GM21737 (cell line): ENCODE measurements at regions not wholly inside any gene's neighbourhood (a gene's known extent, or its start where the extent isn't known, plus 50 kb on each side); places are given as distances from the start of the nearest gene placed in this dataset.

Experiments
- ATAC-seq: cut with Tn5 transposase; IDR thresholded peaks from one replicate; pipeline ENCODE4 v1.9.1; 2021; ENCODE audit warnings: mild to moderate bottlenecking, moderate library complexity; ENCODE audit not compliant: unreplicated experiment

DNA sequence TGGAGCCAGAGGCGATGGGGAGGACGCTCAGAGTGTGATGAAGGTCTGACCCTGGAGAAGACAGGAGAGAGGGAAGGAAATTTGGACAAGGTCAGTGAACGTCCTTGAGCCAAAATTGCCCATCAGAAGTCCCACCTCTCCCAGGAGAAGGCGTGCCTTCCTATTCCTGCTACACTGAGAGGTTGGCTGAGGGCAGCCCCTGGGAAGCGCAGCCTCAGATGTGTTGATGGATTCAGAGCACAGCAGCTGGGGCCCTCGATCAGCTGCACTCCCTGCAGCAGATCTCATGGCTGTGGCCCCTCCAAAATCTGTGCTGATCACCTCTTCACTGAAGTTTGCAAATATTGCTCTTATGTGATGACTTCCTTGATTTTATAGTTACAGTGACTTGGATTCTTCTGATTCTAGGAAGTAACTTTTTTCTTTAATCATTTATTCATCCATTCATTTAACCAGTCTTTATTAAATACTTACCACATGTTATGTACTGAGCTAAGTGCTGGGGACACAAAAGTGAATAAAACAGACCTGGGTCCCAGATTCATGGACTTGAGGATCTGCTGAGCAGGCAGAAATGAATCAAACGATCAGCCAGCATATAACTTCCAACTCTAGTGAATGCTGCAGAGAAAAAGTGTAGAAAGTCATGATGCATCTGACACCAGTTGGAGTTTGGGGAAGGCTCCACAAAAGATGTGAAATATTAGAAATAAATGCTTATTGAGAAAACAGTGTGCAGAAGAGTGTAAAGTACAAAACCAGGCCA, 69.6 kb upstream of the ARMC2 start:
- ATAC-seq = no peak

DNA sequence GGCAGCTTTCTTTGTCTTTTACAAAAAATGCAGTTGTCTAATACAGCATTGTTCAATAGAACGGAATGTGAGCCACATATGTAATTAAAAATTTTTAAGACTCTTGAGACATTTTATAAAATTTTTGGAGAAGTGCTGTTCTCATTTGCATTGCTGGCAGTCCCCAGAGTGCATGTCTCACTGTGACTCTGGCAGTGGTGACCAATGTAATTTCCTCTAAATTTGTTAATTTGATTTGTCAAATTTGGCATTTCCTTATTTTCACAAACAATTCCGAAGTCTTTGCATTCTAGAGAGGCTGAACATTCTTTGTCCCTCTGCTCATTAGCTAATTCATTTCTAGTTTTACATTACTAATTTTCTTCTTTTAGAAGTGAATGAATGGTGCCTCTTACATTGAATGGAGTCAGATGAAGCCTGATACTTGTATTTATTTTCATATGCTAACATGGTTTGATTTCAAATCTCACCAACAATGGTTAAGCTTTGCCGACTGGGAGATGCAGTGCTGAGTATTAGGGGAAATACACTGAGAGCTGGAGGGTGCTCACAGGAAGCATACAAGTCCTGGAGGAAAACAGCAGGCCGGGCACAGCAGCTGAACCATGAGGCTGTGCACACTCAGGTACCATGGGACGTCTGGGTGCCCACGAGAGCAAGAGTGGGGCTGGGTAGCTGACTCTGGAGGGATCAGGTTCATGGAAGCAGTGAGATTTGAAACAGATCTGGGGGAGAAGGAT, 68.5 kb upstream of the ARMC2 start:
- ATAC-seq = no peak

DNA sequence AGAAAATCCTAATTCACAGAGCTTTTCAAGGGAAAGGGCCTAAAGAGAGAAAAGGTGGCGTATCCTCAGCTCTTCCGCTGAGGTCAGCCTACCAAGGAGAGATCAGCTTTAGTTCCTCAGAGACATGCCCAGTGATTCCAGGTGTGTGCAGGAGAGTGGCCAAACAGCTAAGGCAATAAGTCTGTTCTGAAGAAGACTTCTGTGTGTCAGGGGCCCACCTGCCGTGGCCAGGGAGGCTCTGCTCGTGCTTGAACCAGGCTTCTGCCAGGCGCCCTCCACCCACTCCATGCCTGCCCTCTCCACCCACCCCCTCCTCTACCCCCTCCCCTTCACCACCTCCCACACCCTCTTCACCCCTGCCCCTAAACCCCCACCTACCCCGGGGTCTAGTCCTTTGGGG, 67.4 kb upstream of the ARMC2 start:
- no peak for ATAC-seq

DNA sequence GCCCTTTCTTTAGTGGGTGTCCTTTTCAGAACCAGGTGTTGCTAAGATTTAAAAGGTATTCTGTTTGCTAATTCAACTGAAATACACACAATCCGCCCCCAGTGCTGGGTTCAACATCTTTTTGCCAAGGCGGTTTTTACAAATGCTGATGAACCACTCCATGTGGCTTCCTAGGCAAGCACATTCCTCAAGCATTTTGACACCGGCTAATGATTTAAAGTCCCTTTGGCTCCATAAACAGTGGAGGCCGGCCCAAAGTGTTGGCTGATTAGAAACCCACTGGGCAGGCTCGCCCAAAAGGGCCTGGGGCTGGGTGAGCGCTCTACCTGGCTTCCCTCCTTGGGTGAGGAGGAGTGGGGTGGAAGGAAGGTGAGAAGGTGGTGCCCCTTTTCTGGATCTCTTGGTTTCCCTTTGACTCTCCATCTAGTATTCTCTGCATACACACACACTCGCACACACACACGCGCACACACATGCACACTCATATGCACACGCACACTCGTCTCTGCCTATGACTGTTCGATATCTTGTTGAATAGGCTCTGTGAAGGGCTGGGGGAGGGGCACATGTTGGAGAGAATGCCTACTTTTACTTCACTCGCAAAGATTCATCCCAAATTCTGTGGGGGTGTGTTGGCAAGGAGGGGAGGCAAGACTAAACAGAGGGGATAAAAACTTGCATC, 66.7 kb upstream of the ARMC2 start:
- ATAC-seq = no peak

DNA sequence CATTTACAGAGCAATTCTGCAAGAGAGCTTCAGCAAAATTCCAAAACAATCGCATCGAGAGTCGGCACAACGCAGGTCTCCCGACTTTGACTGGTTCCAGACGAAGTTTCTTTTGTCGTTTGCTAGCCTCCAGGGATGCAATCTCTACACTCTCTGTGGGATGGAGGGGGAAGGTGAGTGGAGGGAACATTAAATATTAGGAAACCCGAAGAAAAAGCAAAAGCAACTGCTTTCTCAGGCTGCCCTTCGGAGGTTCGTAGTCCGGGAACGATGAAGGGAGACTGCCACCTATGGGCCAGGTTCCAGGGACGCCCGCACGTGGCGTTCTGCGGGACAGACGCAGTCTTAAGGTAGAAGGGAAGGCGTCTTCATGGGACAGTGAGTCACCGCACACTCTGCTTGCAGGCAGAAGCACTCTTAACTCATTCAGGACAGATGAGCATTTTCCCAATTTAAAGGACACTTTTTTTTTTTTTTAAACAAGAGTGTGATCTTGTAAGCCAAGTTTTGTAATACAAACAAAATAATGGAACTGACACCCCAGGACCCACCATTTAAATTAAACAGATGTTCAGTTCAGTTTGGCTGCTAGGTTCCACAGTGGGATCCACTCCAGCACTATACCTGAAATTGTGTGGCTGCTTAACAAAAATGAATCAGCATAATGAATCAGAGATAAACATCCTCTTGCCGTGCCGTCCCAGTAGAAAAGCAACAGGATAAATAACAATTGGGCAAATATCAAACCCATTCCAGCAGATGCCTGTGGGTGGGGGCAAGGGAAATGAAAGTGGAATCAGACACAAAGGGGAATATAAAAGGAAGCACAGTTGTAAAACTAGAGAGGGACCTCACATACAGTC, 65.8 kb upstream of the ARMC2 start:
- ATAC-seq = peak; percentile 81

DNA sequence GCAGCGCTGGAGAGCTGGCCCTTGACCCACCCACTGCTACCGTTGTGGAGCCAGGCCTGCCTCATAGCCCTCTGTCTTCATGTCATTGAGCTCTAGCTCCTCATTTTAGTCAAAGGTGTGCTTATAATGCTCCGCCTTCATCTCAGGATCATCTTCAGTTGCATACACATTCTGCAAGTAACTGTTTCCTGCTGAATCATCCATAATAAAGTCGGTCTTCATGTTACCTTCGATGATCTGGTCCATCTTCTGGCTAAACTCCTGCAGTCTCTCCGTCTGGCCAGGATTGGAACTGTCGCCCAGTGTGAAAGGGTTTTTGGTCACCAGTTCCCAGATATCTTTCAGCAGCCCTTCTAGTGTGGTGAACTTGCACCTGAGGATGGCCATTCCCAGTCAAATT, 62.6 kb upstream of the ARMC2 start:
- ATAC-seq = no peak

DNA sequence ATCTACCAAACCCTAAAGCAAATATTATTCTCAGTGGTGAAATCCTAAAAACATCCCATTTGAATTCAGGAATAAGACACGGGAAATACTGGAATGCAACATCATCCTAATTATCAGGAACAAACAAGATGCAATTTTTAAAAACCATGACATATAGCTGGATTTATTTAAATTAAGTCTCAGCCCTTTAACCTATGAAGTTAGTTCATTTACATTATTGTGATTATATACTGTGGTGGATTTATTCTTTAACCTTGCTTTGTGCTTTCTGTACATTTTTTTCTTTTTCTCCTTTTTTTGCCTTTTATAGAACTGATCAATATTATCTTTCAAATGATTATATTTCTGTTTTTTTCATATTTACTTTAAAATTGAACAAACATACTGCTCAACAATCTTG, 59.8 kb upstream of the ARMC2 start:
- no peak for ATAC-seq

DNA sequence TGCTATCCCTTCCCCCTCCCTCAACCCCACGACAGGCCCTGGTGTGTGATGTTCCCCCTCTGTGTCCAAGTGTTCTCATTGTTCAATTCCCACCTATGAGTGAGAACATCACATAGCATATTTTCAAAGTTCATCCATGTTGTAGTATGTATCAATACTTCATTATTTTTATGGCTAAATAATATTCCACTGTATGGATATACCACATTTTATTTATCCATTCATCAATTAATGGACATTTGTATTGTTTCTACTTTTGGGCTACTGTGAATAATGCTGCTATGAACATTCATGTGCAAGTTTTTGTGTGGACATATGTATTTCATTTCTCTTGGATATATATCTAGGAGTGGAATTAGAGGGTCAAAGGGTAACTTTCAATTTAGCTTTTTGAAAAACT, 58.7 kb upstream of the ARMC2 start:
- no peak for ATAC-seq

DNA sequence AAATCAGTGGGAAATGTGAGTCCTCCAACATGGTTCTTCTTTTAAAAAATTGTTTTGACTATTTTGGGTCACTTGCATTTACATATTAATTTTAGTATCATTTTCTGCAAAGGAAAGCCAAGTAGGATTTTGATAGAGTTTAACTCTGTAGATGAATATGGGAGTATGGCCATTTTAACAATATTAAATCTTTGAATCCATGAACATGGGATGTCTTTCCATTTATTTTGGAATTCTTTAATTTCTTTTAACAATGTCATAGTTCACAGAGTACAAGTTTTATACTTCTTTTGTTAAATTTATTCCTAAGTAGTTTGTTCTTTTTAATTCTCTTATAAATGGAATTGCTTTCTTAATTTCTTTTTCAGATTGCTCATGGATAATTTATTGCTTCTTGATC, 56.5 kb upstream of the ARMC2 start:
- no peak for ATAC-seq

DNA sequence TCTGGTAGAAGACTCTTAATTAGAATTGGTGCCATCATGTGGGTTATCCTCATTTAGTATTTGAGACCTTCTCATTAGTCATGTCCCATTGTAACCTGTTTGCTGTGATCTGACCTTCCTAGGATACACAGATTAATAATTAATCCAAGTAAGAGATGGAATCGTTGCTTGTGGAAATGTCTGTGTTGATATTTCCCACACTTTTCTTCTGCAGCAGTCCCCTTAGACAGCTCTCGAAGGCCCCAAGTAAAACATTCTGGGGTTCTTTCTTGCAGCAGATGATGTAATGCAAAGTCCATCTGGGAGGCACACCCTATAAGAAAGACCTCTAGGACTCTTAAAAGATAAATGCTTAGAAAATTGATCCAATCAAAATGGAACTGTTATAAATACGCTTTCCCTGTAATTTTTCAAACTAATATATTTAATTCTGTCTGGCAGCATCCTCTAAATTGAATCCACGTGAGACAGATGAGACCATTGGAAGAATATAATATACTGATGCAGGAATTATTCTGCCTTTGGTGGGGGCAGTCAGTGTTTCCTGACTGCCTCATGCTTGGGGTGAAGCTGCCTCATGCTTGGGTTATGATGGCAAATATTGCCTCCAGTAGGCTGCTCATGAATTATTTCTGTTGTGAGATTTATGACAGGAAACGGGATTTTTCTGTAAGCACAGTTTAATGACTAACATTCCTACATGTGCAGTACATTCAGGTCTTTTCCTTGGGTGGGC, 54.5 kb upstream of the ARMC2 start:
- ATAC-seq = no peak

DNA sequence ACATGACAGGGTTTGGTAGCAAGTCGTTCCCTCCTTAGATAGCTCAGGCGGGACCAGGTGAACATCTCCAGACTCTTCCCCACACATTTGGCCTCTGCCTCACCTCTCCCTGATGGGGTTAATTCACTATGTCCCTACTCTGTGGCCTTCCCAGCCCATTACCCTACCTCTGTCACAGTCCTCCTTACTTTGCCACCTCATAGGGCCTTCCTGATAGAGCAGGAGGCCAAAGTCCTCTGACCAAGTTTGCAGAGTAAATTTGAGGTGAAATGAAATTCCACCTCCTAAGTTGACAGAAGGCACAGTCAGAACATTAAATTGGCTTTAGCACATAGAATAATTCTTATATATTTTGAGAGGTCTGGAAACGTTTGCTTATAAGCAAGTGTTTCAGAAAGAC, 53.1 kb upstream of the ARMC2 start:
- ATAC-seq = no peak

DNA sequence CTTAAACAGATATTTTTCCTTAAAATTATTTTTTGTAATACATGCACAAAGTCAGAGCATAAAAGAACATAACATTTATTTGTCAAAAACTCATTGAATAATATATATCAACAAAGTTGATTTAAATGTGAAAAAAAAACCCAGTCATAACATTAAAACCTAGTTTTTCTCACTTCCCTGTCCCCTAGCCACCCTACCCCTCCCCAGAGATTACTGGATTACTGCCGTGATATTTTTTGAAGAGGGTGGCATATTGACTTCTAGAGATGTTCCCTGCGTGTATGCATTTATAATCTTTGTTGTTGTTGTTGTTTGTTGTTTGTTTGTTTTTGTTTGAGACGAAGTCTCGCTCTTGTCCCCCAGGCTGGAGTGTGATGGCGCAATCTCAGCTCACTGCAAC, 52.4 kb upstream of the ARMC2 start:
- ATAC-seq = no peak

DNA sequence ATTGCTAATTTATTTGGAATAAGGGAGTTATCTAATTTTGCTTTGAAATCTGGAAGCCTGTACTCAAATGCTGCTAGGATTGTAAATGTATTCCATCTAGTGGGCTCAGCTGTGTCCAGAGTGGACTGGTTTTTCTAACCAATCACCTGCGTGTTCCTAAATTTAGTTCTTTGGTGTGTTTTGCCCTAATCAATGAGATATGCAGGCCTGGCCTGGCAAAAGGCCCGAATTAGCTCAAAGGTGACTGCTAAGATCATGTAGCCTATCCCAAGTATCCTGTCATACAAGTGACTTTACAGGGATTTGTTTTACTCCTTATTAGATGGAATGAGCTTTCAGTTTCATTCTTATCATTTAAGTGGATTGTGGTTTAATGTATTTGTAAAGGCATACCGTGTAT, 51.3 kb upstream of the ARMC2 start:
- no peak for ATAC-seq

DNA sequence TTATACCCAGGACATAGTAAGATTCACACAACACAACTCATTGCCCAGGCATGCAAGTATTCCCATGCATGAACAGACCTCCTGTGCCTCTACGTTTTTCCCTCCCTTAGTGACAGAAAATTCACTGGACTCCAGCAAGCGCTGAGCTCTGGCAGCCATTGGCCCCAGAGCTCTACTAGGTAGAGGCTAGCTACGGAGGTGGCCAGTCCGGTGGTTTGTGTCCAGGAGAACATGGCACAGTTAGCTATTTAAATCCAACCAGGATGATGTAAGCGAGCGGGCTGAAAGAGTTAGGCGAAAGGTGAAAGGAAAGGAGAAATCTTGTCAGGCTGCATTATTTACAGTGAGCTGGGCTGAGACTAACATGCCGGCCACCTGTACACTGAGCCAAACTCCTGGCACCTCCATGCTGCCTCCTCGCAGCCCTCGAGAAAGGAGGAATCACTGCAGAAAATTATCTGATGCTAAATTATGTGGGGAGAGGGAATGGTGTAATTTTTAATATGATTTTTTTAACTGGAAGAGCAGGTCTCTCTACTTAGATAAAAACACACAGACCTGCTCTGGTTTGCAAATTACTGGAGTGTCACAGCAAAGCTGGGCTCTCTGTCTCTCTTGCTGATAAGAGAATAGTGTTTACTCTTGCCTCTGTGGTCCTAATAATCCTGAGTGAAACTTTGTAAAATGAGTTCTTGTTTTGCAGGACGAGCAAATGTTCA, 50.1 kb upstream of the ARMC2 start:
- no peak for ATAC-seq
